AG10803 (cell line): ENCODE measurements at regions not wholly inside any gene's neighbourhood (a gene's known extent, or its start where the extent isn't known, plus 50 kb on each side); places are given as distances from the start of the nearest gene placed in this dataset.

Experiments used
- DNase-seq: peaks from one replicate; pipeline ENCODE4 v3.0.0; 2010; ENCODE audit warnings: low read depth
- H3K4me3 ChIP-seq: 2 replicates; pipeline ENCODE4 v1.5.1; 2011; ENCODE audit warnings: mild to moderate bottlenecking, low read length, control low read depth
- TF ChIP-seq, protein P1 (sequence below): conservative IDR thresholded peaks from 2 replicates; pipeline ENCODE4 v1.5.1; 2011; ENCODE audit warnings: mild to moderate bottlenecking, low read length, control low read depth, inconsistent platforms

DNA sequence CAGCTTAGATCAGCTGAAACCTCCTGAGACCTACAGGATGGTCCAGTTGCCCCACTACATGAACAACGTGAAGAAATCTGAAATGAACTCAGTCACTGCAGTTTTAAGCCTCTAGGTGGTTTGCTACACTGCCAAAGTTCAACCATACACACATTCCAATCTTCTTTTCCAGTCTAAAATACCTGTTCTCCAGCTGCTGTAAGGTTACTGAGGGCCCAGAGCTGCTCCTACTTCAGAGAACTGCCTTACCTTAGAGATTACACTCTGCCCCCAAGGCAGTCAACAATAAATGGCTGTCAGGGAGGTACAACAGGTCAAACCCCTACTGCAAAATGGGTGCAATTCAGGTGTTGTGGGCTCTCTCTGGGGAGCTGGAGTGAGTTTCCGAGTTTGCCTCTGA is 154.1 kb upstream of the MIR17HG start:
- TF ChIP-seq, protein P1, sequence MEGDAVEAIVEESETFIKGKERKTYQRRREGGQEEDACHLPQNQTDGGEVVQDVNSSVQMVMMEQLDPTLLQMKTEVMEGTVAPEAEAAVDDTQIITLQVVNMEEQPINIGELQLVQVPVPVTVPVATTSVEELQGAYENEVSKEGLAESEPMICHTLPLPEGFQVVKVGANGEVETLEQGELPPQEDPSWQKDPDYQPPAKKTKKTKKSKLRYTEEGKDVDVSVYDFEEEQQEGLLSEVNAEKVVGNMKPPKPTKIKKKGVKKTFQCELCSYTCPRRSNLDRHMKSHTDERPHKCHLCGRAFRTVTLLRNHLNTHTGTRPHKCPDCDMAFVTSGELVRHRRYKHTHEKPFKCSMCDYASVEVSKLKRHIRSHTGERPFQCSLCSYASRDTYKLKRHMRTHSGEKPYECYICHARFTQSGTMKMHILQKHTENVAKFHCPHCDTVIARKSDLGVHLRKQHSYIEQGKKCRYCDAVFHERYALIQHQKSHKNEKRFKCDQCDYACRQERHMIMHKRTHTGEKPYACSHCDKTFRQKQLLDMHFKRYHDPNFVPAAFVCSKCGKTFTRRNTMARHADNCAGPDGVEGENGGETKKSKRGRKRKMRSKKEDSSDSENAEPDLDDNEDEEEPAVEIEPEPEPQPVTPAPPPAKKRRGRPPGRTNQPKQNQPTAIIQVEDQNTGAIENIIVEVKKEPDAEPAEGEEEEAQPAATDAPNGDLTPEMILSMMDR, result no peak
- DNase-seq, result no peak
- no peak overlapping the region for H3K4me3 ChIP-seq

DNA sequence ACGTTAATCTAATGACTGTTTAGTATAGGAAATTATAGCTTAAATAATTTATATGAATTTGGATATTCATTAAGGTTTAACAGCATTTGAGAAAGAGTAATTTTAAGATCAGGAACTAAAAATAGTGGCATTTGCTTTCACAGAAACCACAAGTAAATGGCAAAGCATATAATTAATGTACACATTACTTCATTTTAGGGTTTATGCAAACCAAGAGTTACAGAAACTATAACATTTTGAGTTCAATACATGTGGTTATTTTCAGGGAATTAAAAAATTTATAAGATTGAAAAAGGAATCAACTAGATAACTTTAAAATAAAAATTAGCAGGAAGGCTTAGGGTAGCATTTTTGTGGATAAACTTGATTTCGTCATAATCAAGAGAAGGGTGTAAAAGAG is 151.7 kb upstream of the MIR17HG start:
- TF ChIP-seq, protein P1, result no peak
- no peak overlapping the region for H3K4me3 ChIP-seq
- no peak for DNase-seq

DNA sequence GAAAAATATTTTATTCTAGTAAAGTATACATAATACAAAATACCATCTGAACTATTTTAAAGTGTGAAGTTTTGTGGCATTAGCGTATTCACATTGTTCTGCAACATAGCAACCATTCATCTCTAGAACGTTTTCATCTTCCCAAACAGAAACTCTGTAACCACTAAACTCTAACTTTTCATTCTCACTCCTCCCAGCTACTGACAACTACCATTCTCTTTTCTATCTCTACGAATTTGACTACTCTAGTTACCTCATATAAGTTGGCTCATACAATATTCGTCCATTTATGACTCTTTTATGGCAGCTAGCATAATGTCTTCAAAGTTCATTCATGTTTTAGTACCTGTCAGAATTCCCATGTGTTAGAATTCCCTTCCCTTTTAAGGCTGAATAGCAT is 150.5 kb upstream of the MIR17HG start:
- TF ChIP-seq, protein P1, result no peak
- DNase-seq, result no peak
- no peak overlapping the region for H3K4me3 ChIP-seq

DNA sequence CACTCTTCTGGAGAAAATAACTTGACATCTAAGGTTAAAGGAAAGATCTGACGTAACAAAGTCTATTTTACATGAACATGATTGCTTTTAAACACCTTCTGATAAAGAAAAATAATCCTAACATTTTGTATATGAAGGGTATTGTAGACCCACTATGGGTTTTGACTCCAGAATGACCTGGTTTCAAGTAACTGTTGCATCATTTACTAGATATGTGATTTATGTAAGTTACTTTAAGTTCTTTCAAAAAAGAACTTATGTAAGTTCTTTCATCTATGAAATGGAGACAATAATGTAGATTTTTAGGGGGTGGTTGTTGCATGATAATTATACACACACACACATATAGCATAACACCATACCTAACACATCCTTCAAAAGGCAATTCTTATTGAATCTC is 147.6 kb upstream of the MIR17HG start:
- H3K4me3 ChIP-seq, result no peak overlapping the region
- no peak for DNase-seq
- TF ChIP-seq, protein P1, result no peak

DNA sequence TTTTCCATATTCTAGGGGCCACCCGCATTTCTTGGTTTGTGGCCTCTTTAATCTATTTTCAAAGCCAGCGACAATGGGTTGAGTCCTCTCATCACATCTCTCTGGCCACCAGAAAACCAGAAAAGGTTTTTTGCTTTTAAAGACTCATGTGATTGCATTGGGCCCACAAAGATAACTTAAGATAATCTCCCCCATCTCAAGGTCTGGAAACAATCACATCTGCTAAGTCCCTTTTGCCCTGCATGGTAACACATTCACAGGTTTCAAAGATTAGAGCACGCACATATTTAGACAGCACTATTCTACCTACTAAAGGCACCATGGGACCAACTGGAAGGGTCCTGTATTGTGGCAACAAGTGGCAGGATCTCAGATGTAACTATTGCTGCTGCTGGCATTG is 147.0 kb upstream of the MIR17HG start:
- no peak overlapping the region for H3K4me3 ChIP-seq
- DNase-seq, result no peak
- TF ChIP-seq, protein P1, result no peak

DNA sequence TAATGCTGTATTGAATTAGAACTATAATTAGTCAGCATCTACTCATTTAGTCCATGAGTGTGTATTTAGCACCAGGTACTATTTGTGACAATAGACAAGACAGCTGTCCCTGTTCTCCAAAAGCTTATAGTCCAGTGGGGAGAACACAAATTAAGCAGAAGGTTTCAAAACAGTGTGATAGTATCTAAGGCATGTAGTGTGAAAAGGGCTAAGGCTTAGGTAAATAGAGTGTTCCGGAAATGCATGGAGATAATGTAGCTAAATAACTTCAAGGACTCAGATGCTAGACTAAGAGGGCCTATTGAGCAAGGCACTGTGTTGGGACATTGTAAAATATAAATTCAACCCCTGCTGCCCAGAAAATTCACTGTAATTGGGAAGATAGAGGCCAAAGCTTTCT is 144.1 kb upstream of the MIR17HG start:
- no peak for DNase-seq
- H3K4me3 ChIP-seq, result no peak overlapping the region
- TF ChIP-seq, protein P1, result no peak

DNA sequence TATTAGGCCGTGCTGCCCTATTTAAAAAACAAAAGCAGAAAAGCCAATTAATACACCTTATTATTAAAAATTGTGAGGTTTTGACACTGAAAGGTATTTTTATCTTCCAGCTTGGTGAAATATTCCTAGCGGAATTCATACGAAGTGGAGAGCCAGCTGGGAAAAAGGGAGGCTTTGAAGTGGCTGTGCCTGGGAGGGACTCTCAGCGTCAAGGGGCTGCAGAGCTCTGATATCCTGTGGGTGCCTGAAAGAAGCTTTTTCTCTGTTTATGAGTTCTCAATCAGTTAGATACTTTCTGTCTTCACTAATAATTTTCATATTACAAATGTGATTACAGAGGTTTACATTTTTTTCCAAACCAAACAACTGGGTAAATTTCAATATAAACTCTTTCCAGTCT is 140.2 kb upstream of the MIR17HG start:
- TF ChIP-seq, protein P1, result no peak
- no peak for DNase-seq

More for the DNA sequence above, 140.2 kb upstream of the MIR17HG start:
- H3K4me3 ChIP-seq, result no peak overlapping the region
